Heart left ventricle (tissue), 13 donors: ENCODE measurements at regions not wholly inside any gene's neighbourhood (a gene's known extent, or its start where the extent isn't known, plus 50 kb on each side); places are given as distances from the start of the nearest gene placed in this dataset.

ENCODE experiments used
- POLR2A ChIP-seq, 2 donors: fragments of 450-650 bp; IDR thresholded peaks; one replicate each; pipeline ENCODE4 v1.6.1; 2017; ENCODE audit warnings: antibody characterized with exemption in 2 of 2, mild to moderate bottlenecking in 2 of 2, moderate library complexity in 2 of 2
- TF ChIP-seq, protein P1 (sequence below), 12 donors: fragments of 200-600 bp; sonication (generic) in 4 of 12; IDR thresholded peaks; one replicate each; pipeline versions ENCODE4 v1.5.0 to v1.8.0; 2018 to 2022; ENCODE audit warnings: antibody characterized with exemption in 12 of 12, mild to moderate bottlenecking in 5 of 12
- donor health status: ischemic (EF 13 %, LVEDD 7.1; RV severe dilation, severe dysfunction).
- donor health status: DM: no; HTN: yes; CAD: no.
- donor health status: DM: no; HTN: no; CAD: no.
- donor health status: ischemic (EF 25% LVEDD 6.9; RV normal size, moderate dysfunction).
- donor health status: ischemic (EF 25% LVEDD 5.7; RV mildly dilated, moderate dysfunction).
- donor health status: ischemic (EF 35%, LVEDD 5.7; RV mildly dilated, moderate dysfunction).
- donor health status: nonischemic (EF 11% LVEDD 7.7; RV severe dilation, severe dysfunction).
- donor health status: DM: yes; HTN: yes; CAD: no.
- donor health status: PGD.
- donor health status: ischemic (EF 29% LVEDD 5.4; RV normal size, mild dysfunction).
- donor health status: nonischemic (EF 23%, LVEDD 6.1; RV moderate dilation, normal function).

- TF ChIP-seq, protein P1, sequence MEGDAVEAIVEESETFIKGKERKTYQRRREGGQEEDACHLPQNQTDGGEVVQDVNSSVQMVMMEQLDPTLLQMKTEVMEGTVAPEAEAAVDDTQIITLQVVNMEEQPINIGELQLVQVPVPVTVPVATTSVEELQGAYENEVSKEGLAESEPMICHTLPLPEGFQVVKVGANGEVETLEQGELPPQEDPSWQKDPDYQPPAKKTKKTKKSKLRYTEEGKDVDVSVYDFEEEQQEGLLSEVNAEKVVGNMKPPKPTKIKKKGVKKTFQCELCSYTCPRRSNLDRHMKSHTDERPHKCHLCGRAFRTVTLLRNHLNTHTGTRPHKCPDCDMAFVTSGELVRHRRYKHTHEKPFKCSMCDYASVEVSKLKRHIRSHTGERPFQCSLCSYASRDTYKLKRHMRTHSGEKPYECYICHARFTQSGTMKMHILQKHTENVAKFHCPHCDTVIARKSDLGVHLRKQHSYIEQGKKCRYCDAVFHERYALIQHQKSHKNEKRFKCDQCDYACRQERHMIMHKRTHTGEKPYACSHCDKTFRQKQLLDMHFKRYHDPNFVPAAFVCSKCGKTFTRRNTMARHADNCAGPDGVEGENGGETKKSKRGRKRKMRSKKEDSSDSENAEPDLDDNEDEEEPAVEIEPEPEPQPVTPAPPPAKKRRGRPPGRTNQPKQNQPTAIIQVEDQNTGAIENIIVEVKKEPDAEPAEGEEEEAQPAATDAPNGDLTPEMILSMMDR (IDR thresholded peaks at IDR 0.05) = no peak
- no peak for TF ChIP-seq POLR2A (IDR thresholded peaks at IDR 0.05)
These were observed 408.6 kb upstream of the NPVF start for GRCh38 chr7:25636871-25637283.
